Natural killer cell (primary cell): ENCODE measurements at regions not wholly inside any gene's neighbourhood (a gene's known extent, or its start where the extent isn't known, plus 50 kb on each side); places are given as distances from the start of the nearest gene placed in this dataset.

ENCODE experiments used
- ATAC-seq, 3 donors: fragments of 150-1000 bp in 2 of 3; fragments of 200-7000 bp in 1 of 3; cut with Tn5 transposase; 1 replicate in 1 of 3; 2 replicates in 2 of 3; pipeline ENCODE4 v1.10.0; 2021; ENCODE audit warnings: mild to moderate bottlenecking in 2 of 3, moderate library complexity in 2 of 3
- DNase-seq, 2 donors: peaks; one replicate each; pipeline versions ENCODE4 v3.0.0 to v3.0.0-alpha.2; 2013 to 2021; ENCODE audit warnings: mixed read lengths in 1 of 2
- H3K27ac ChIP-seq: one replicate; pipeline ENCODE4 v1.5.1; 2013; ENCODE audit warnings: mild to moderate bottlenecking, low read length
- H3K27me3 ChIP-seq: one replicate; pipeline ENCODE4 v1.6.1; 2013; ENCODE audit warnings: low read length; ENCODE audit not compliant: control insufficient read depth, insufficient read depth
- H3K36me3 ChIP-seq: one replicate; pipeline ENCODE4 v1.6.1; 2013; ENCODE audit warnings: low read length; ENCODE audit not compliant: control insufficient read depth, insufficient read depth
- H3K4me1 ChIP-seq: one replicate; pipeline ENCODE4 v1.6.1; 2013; ENCODE audit warnings: low read length; ENCODE audit not compliant: control insufficient read depth, insufficient read depth
- H3K4me3 ChIP-seq: one replicate; pipeline ENCODE4 v1.5.1; 2013; ENCODE audit warnings: low read length
- H3K9me3 ChIP-seq: one replicate; pipeline ENCODE4 v1.6.1; 2013; ENCODE audit warnings: low read length; ENCODE audit not compliant: control insufficient read depth, insufficient read depth
- H3K27ac Mint-ChIP-seq, 2 donors: one replicate each; pipeline ENCODE4 v1.8.0; 2022; ENCODE audit warnings: mild to moderate bottlenecking in 2 of 2, mixed read lengths in 2 of 2, moderate library complexity in 1 of 2
- H3K27me3 Mint-ChIP-seq, 2 donors: one replicate each; pipeline ENCODE4 v1.8.0; 2022; ENCODE audit warnings: low read depth in 2 of 2, mixed read lengths in 2 of 2
- H3K36me3 Mint-ChIP-seq: one replicate; pipeline ENCODE4 v1.8.0; 2022; ENCODE audit warnings: mixed read lengths
- H3K4me1 Mint-ChIP-seq, 2 donors: one replicate each; pipeline ENCODE4 v1.8.0; 2022; ENCODE audit warnings: mixed read lengths in 2 of 2
- H3K4me3 Mint-ChIP-seq: one replicate; pipeline ENCODE4 v1.8.0; 2022; ENCODE audit warnings: mild to moderate bottlenecking, moderate library complexity, mixed read lengths
- H3K9me3 Mint-ChIP-seq, 2 donors: one replicate each; pipeline ENCODE4 v1.8.0; 2022; ENCODE audit warnings: mixed read lengths in 2 of 2
- CTCF ChIP-seq: fragments of 200-600 bp; IDR thresholded peaks from one replicate; pipeline ENCODE4 v1.8.0; 2022; ENCODE audit warnings: antibody characterized with exemption
- WGBS: methylation state at CpG from one replicate; pipeline ENCODE4 v1.1.7; 2013; ENCODE audit warnings: missing lambda C conversion rate; ENCODE audit not compliant: insufficient coverage; 5-methylcytosine and 5-hydroxymethylcytosine counted together
- intact Hi-C: fragments of 100-400 bp; cut with micrococcal nuclease; formaldehyde crosslinking; loops from one replicate; pipeline ENCODE4 v1.14.2; 2022

- Mint-ChIP-seq H3K4me1 (peaks cover 28% of the 10 kb centered on the region in 2 donors), H3K9me3 (no peaks in the 10 kb centered on the region), H3K36me3 (no peaks in the 10 kb centered on the region), H3K27ac (no peak overlapping the region), H3K4me3 (no peak overlapping the region), H3K27me3 (no peaks in the 10 kb centered on the region)
- no peak for TF ChIP-seq CTCF
- Histone ChIP-seq H3K4me1 (peaks cover 2% of the 10 kb centered on the region), H3K9me3 (no peaks in the 10 kb centered on the region), H3K36me3 (no peaks in the 10 kb centered on the region), H3K4me3 (no peak overlapping the region), H3K27me3 (no peaks in the 10 kb centered on the region), H3K27ac (no peak overlapping the region)
- WGBS, result 93% methylated on average over 2 of the region's 2 CpGs
- intact Hi-C loops, result no loop called here
- DNase-seq, result no peak
- no peak for ATAC-seq
Observed at GRCh38 chr13:79803296-79803695, 322.3 kb downstream of the NDFIP2 start.

- Histone ChIP-seq H3K36me3 (no peaks in the 10 kb centered on the region), H3K27ac (no peak overlapping the region), H3K9me3 (no peaks in the 10 kb centered on the region), H3K4me3 (no peak overlapping the region), H3K4me1 (peaks cover 2% of the 10 kb centered on the region), H3K27me3 (no peaks in the 10 kb centered on the region)
- peak overlapping the region; percentile 38 for H3K4me3 Mint-ChIP-seq
- no peak for TF ChIP-seq CTCF
- intact Hi-C loops, result no loop called here
- H3K4me1 Mint-ChIP-seq, result peaks cover 28% of the 10 kb centered on the region in 2 donors
- H3K9me3 Mint-ChIP-seq, result no peaks in the 10 kb centered on the region
- WGBS, result 42% methylated on average over 2 of the region's 2 CpGs
- ATAC-seq, result peak in 1 of 3 donors; percentile 56
- DNase-seq, result no peak
- no peak overlapping the region for H3K27ac Mint-ChIP-seq
- no peaks in the 10 kb centered on the region for H3K27me3 Mint-ChIP-seq
- H3K36me3 Mint-ChIP-seq, result no peaks in the 10 kb centered on the region
Observed at GRCh38 chr13:79802389-79803085, 321.6 kb downstream of the NDFIP2 start.

- H3K4me1 ChIP-seq, result peaks cover 2% of the 10 kb centered on the region
- H3K9me3 ChIP-seq, result no peaks in the 10 kb centered on the region
- Mint-ChIP-seq H3K27ac (no peak overlapping the region), H3K4me3 (no peak overlapping the region), H3K4me1 (peaks cover 26% of the 10 kb centered on the region in 2 donors), H3K9me3 (no peaks in the 10 kb centered on the region), H3K36me3 (no peaks in the 10 kb centered on the region), H3K27me3 (no peaks in the 10 kb centered on the region)
- H3K36me3 ChIP-seq, result no peaks in the 10 kb centered on the region
- DNase-seq, result no peak
- no peak for ATAC-seq
- H3K27ac ChIP-seq, result no peak overlapping the region
- no peak overlapping the region for H3K4me3 ChIP-seq
- H3K27me3 ChIP-seq, result no peaks in the 10 kb centered on the region
- intact Hi-C loops, result no loop called here
- no peak for TF ChIP-seq CTCF
- 93% methylated on average over 1 of the region's 2 CpGs for WGBS
Observed at GRCh38 chr13:79799059-79799867, 318.3 kb downstream of the NDFIP2 start.
